PC-3 (cell line): ENCODE measurements at regions not wholly inside any gene's neighbourhood (a gene's known extent, or its start where the extent isn't known, plus 50 kb on each side); places are given as distances from the start of the nearest gene placed in this dataset.

ENCODE experiments used
- CTCF ChIP-seq: fragments of 300-600 bp; sonication (generic); conservative IDR thresholded peaks from 2 replicates; pipeline ENCODE4 v1.5.1; 2017; ENCODE audit warnings: antibody characterized with exemption, low read depth, mild to moderate bottlenecking, low read length
- EZH2phosphoT487 ChIP-seq: fragments of 300-600 bp; sonication (generic); IDR thresholded peaks from 2 replicates; pipeline ENCODE4 v1.6.1; 2018; ENCODE audit warnings: mild to moderate bottlenecking, antibody characterized with exemption, low read length, borderline replicate concordance

GRCh38 chr11:70780246-70780535 is 381.9 kb downstream of the CTTN start:
- TF ChIP-seq CTCF (no peak), EZH2phosphoT487 (no peak)
